SK-N-SH (cell line): ENCODE measurements at regions not wholly inside any gene's neighbourhood (a gene's known extent, or its start where the extent isn't known, plus 50 kb on each side); places are given as distances from the start of the nearest gene placed in this dataset.

Source experiments
- FOSL2 ChIP-seq: IDR thresholded peaks from 2 replicates; pipeline ENCODE4 v1.4.0; 2012; ENCODE audit warnings: low read depth, mild to moderate bottlenecking, moderate library complexity, borderline replicate concordance
- MXI1 ChIP-seq: IDR thresholded peaks from 2 replicates; pipeline ENCODE4 v1.6.1; 2012; ENCODE audit warnings: mild to moderate bottlenecking, low read depth, low read length, improper control_type of control experiment
- TF ChIP-seq, protein P1 (sequence below): fragments of 200-600 bp; sonication (generic); IDR thresholded peaks from 2 replicates; pipeline ENCODE4 v1.6.1; 2017; ENCODE audit warnings: antibody characterized with exemption, mild to moderate bottlenecking, moderate library complexity
- TF ChIP-seq, protein P2 (sequence below): IDR thresholded peaks from 2 replicates; pipeline ENCODE4 v1.4.0; 2012; ENCODE audit warnings: low read depth
- TF ChIP-seq, protein P3 (sequence below): IDR thresholded peaks from 2 replicates; pipeline ENCODE4 v1.4.0; 2012; ENCODE audit warnings: low read depth, borderline replicate concordance

DNA sequence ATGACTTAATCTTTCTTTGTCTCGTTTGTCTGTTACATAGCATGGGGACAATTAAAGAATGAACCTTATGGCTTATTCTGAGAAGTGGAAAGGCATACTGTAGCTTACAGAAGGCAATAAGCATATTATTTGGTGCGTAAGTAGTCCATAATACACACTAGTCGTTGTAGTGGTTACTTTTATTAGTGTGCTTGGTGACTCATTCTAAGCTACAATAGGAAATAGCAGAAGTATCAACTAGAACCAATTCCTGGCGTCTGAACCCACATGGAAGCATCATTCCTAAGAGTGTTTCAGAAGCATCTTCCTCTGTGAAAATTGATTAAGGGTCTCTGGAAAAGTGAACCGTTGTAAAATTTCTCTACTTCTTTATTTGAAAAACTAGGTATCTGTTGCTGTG is 777.8 kb upstream of the EEF2KMT start:
- TF ChIP-seq MXI1 (no peak), FOSL2 (no peak)
- TF ChIP-seq, protein P1, sequence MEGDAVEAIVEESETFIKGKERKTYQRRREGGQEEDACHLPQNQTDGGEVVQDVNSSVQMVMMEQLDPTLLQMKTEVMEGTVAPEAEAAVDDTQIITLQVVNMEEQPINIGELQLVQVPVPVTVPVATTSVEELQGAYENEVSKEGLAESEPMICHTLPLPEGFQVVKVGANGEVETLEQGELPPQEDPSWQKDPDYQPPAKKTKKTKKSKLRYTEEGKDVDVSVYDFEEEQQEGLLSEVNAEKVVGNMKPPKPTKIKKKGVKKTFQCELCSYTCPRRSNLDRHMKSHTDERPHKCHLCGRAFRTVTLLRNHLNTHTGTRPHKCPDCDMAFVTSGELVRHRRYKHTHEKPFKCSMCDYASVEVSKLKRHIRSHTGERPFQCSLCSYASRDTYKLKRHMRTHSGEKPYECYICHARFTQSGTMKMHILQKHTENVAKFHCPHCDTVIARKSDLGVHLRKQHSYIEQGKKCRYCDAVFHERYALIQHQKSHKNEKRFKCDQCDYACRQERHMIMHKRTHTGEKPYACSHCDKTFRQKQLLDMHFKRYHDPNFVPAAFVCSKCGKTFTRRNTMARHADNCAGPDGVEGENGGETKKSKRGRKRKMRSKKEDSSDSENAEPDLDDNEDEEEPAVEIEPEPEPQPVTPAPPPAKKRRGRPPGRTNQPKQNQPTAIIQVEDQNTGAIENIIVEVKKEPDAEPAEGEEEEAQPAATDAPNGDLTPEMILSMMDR: no peak
- TF ChIP-seq, protein P2, sequence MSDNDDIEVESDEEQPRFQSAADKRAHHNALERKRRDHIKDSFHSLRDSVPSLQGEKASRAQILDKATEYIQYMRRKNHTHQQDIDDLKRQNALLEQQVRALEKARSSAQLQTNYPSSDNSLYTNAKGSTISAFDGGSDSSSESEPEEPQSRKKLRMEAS: no peak
- TF ChIP-seq, protein P3, sequence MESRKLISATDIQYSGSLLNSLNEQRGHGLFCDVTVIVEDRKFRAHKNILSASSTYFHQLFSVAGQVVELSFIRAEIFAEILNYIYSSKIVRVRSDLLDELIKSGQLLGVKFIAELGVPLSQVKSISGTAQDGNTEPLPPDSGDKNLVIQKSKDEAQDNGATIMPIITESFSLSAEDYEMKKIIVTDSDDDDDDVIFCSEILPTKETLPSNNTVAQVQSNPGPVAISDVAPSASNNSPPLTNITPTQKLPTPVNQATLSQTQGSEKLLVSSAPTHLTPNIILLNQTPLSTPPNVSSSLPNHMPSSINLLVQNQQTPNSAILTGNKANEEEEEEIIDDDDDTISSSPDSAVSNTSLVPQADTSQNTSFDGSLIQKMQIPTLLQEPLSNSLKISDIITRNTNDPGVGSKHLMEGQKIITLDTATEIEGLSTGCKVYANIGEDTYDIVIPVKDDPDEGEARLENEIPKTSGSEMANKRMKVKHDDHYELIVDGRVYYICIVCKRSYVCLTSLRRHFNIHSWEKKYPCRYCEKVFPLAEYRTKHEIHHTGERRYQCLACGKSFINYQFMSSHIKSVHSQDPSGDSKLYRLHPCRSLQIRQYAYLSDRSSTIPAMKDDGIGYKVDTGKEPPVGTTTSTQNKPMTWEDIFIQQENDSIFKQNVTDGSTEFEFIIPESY: no peak
